HG03039 (cell line): ENCODE measurements at regions not wholly inside any gene's neighbourhood (a gene's known extent, or its start where the extent isn't known, plus 50 kb on each side); places are given as distances from the start of the nearest gene placed in this dataset.
"Not testable (repeated sequence)": the region's sequence is repeated elsewhere in the genome, so short reads cannot be mapped to it uniquely, and the experiment has no call there.

Experiments used
- ATAC-seq: cut with Tn5 transposase; IDR thresholded peaks from one replicate; pipeline ENCODE4 v1.9.1; 2021; ENCODE audit warnings: mild to moderate bottlenecking, moderate library complexity; ENCODE audit not compliant: unreplicated experiment

- ATAC-seq: not testable (repeated sequence)
Observed at GRCh38 chr2:87258887-87259286, 237.2 kb upstream of the PLGLB1 start.

DNA sequence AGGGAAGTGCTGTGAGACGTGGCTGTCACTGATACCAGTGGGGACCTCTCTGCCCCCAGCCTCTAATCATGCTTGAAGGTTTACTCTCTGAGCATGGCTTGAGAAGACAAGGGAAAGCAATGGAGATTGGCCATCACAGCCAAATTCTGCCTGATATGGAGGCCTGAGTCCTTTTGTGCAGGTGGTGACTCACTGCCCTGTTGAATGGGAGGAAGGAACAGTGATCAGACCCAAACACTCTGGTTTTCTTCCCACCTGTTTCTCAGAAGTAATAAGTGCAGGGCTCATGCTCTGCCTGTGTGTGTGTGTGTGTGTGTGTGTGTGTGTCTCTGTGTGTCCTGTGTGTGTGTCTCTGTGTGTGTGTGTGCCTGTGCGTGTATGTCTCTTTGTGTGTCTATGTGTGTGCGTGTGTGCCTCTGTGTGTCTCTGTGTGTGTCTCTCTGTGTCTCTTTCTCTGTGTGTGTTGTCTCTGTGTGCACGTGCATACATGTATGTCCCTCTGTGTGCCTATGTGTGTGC, 240.6 kb upstream of the PLGLB1 start:
- not testable (repeated sequence) for ATAC-seq

DNA sequence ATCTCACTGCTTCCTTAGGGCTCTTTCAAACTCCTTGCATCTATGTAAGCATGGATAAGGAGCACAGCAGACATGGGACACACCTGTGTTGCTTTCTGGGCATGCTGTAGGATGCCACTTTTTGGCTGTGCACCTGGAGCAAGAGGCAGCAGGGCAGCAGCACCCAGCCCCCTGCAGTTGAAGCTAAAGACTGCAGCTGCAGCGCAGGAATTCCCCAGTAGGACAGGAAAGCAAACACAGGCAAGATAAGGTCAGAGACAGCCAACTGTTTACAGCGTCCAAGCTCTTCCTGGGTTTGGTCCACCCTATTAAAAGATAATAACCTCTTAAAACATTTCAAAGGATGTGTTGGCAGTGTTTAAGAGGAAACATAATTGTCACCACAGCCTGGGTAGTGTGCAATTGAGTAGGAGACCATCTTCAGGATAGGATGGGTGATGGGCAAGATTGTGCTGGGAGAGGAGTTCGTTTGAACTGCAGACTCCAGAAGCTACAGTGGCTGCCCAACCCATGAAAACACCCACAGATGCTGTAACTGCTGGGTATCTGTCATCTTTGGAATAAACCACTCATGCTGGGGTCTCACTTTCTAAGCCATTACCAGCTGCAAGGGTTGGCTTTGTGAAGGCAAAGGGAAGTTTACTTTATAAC, 242.3 kb upstream of the PLGLB1 start:
- not testable (repeated sequence) for ATAC-seq

- ATAC-seq: not testable (repeated sequence)
Observed at GRCh38 chr2:87275192-87275591, 253.5 kb upstream of the PLGLB1 start.

GRCh38 chr2:87275974-87276629, 254.5 kb upstream of the PLGLB1 start:
- not testable (repeated sequence) for ATAC-seq

DNA sequence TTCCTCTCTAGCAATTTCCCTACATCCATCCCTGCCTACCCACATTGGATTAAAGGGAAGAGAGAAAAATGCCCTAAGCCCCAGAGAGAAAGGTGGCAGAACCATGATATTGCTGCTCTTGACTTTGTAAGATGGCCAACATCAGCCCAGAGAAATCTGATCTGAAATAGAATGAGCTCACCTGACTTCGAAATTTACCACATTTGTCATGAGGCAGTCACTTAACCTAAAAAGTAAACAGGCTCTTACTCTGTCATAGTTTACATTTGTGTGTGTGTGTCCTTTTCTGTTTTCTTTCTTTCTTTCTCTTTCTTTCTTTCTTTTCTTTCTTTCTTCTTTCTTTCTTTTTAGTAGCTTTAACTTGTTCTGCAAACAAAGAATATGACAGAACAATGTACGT, 255.0 kb upstream of the PLGLB1 start:
- ATAC-seq: not testable (repeated sequence)

- not testable (repeated sequence) for ATAC-seq
Observed at GRCh38 chr2:87277734-87278133, 256.1 kb upstream of the PLGLB1 start.

DNA sequence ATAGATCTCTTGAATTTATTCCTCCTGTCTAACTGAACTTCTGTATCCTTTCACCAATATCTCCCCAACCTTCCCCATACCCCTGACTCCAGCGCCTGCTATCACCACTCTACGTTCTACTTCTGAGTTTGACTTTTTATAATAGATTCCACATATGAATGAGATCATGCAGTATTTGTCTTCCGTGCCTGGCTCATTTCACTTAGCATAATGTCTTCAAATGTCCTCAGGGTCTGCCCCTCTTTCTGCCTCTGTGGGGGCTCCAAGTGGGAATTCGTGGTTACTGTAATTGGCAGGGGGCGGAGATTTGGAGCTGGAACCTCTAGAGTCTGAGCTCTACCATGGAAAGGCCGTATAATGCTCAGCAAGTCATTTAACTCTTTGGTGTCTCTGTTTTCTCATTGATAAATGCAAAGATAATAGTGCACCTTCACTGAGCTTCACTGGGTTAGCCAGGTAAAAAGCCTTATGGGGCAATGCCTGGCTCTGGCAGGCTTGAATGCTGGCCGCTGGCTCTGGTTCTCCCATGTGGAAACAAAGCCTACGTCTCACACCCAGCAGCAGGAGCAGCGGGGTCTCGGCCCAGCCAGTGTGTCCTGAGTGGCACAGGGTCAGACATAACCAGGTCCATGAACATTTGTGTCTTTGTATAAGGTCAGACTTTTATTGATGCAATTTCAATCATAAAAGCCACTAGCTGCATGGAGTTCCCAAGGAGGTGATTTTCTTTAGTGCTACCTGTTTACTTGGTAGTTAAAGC, 259.1 kb upstream of the PLGLB1 start:
- not testable (repeated sequence) for ATAC-seq

DNA sequence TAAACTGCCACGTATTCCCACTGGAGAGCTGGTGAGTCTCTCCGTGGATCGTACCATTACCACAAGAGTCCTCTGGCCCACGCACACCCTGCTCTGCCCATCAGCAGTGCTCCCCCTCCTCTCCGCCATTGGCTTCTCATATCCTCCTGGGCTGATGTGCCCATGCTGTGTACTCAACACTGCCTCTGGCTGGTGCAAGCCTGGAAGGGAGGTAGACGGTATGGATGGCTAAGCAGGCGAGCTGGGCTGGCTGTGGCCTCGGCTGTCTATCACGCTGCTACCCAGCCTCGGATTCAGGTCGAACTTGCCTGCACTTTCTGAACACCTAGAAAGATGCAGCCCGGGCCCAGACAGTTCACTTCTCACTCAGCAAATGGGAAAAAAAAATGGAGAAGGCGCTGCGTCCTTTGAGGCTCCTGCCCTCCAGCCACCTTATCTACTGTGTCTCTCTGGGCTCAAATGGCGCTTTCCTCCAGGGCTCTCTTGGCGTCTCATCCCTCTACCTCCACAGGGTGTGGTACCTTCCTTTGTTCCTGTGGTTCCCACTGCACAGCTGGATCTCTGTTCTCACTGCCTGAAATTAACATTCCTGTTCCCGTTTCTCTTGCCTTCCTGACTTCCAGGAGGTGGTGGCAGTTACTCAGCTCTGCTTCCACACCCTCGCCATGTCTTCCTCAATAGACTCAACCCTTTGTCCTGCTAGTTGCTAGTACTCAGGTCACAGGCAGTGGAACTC, 262.3 kb upstream of the PLGLB1 start:
- not testable (repeated sequence) for ATAC-seq

DNA sequence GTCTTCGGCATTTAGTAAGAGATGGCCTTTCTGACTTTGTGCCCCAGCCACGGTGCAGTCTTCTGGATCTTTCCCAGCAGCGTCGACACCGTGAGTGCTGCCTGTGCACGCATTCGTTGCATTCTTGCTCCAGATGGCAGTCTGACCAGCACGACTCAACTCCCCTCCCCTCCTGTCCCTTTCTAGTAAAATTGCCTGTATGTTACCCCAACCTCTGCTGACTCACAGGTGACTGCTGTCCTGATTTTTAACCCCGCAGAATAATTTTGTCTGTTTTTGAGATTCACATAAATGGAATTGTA, 262.8 kb upstream of the PLGLB1 start:
- not testable (repeated sequence) for ATAC-seq

- ATAC-seq: not testable (repeated sequence)
Observed at GRCh38 chr2:87285139-87285538, 263.5 kb upstream of the PLGLB1 start.

GRCh38 chr2:87290566-87291307, 269.1 kb upstream of the PLGLB1 start:
- ATAC-seq: peak; percentile 58

GRCh38 chr2:87291400-87292200, 270.0 kb upstream of the PLGLB1 start:
- ATAC-seq: not testable (repeated sequence)

DNA sequence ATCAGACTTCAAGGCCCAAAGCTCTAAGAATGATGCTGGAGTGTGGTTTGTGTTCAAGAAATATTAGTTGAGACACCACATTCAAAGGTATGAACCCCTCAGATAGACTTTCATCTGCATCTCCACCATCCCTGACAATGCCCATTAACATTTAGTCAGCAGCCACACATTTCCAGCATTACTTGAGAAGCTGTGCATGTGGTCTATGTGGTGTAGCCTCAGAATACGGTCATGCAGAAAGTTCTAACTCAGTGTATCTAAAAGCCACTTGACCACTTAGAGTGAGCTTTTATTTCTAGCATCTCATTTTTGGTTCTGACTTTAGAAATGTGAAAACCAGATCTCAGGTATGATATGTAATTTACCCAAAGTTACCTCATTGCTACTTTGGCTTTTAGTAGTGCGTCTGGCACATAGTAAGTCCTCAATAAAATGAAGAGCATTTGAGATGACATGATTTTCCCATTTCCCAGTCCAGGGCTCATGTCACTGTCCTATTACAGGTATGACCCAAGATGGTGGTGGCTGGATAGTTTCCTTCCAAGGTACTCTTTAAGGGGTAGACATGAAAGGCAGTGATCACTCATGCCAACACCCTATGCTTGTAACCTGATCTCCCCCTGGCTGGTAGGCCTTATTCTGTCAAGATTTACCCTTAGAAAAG, 272.4 kb upstream of the PLGLB1 start:
- ATAC-seq: not testable (repeated sequence)

DNA sequence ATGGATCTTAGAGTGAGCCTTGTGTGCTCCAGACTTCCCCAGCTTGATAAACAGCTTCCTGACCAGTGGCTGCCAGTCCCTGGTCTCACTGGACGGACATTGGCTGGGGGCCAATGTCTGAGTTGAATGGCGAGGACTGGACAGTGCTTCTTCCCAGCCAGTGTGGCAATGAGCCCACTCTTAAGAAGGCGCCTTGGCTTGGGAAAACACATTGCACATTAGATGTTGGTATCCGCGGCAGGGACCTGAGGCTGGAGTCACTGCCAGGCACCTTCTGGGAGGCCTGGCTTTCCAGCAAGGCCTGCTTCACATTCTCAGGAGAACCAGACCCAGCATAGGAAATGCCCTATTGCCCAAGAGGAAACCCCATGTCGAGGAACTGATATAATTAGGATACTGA, 273.5 kb upstream of the PLGLB1 start:
- ATAC-seq: not testable (repeated sequence)

- not testable (repeated sequence) for ATAC-seq
Observed at GRCh38 chr2:87301349-87301748, 279.7 kb upstream of the PLGLB1 start.

DNA sequence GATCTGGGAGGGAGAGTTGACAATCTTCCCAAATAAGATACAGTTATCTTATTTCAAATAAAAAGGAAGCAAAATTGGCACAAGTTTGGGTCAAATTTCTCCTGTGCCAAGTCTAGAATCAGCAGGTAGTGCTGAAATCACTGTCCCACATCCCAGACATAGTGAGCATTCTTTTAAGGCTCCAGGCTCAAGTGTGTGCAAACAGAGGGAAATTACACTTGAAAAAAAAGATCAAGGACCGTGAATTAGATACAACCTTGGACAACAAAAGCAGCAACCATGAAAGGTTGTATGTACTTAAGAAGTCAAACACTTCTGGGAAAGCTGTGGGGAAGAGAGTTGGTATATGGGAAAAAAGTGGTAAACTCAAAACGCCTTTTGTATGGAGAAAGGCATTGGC, 280.2 kb upstream of the PLGLB1 start:
- ATAC-seq: not testable (repeated sequence)

- not testable (repeated sequence) for ATAC-seq
Observed at GRCh38 chr2:87308621-87309020, 287.0 kb upstream of the PLGLB1 start.

DNA sequence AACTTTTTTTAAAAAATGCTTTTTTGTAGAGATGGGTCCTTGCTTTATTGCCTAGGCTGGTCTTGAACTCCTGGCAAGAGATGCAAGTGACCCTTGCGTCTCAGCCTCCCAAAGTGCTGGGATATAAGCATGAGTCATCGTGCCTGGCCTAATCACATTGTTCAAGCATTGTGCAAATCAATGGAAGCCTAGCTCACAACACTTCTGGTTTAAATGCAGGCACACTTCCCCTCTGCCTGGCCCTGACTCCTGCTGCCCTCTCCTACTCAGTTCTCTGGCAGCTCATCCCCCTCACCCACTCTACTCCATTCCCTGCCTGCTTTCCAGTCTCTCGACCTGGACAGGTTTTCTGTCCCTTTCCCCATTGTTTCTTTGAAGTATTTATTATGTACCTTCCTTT, 288.1 kb upstream of the PLGLB1 start:
- not testable (repeated sequence) for ATAC-seq
